GM23338 (cell line): ENCODE measurements at regions not wholly inside any gene's neighbourhood (a gene's known extent, or its start where the extent isn't known, plus 50 kb on each side); places are given as distances from the start of the nearest gene placed in this dataset.

Experiments
- ATAC-seq: fragments of 200-7000 bp; cut with Tn5 transposase; 3 replicates; pipeline ENCODE4 v1.9.1; 2020
- DNase-seq: peaks from one replicate; pipeline ENCODE4 v3.0.0-alpha.2; 2015; ENCODE audit warnings: low spot score
- H2AFZ ChIP-seq: fragments of 200-600 bp; sonication (generic); 2 replicates; pipeline ENCODE4 v1.8.0; 2016; ENCODE audit warnings: antibody characterized with exemption, mild to moderate bottlenecking, moderate library complexity
- H3F3A ChIP-seq: fragments of 200-600 bp; sonication (generic); replicated peaks from 2 replicates; pipeline ENCODE4 v1.8.0; 2017; ENCODE audit warnings: antibody characterized with exemption, mixed run types, low read depth
- H3K27ac ChIP-seq: fragments of 200-600 bp; sonication (generic); 2 replicates; pipeline ENCODE4 v1.6.1; 2016; ENCODE audit warnings: low read depth
- H3K27me3 ChIP-seq: fragments of 200-600 bp; sonication (generic); 2 replicates; pipeline ENCODE4 v1.8.0; 2016; ENCODE audit warnings: mild to moderate bottlenecking, mixed run types, moderate library complexity; ENCODE audit not compliant: insufficient read depth
- H3K36me3 ChIP-seq: fragments of 200-600 bp; sonication (generic); 2 replicates; pipeline ENCODE4 v1.8.0; 2016; ENCODE audit warnings: mild to moderate bottlenecking; ENCODE audit not compliant: insufficient read depth
- H3K4me1 ChIP-seq: fragments of 200-600 bp; sonication (generic); 2 replicates; pipeline ENCODE4 v1.8.0; 2016; ENCODE audit warnings: mild to moderate bottlenecking, moderate library complexity; ENCODE audit not compliant: insufficient read depth
- H3K4me2 ChIP-seq: fragments of 200-600 bp; sonication (generic); 2 replicates; pipeline ENCODE4 v1.7.1; 2017; ENCODE audit warnings: mixed run types
- H3K4me3 ChIP-seq: fragments of 200-600 bp; sonication (generic); 2 replicates; pipeline ENCODE4 v1.6.1; 2016; ENCODE audit warnings: mixed run types
- H3K79me2 ChIP-seq: fragments of 200-600 bp; sonication (generic); replicated peaks from 2 replicates; pipeline ENCODE4 v1.8.0; 2017; ENCODE audit warnings: mild to moderate bottlenecking; ENCODE audit not compliant: insufficient read depth
- H3K9me2 ChIP-seq: fragments of 200-600 bp; sonication (generic); 2 replicates; pipeline ENCODE4 v1.8.0; 2017; ENCODE audit not compliant: insufficient read depth
- H4K20me1 ChIP-seq: fragments of 200-600 bp; sonication (generic); replicated peaks from 2 replicates; pipeline ENCODE4 v1.8.0; 2017; ENCODE audit warnings: mild to moderate bottlenecking; ENCODE audit not compliant: insufficient read depth
- H3K27ac Mint-ChIP-seq: 2 replicates; pipeline ENCODE4 v1.8.0; 2020; ENCODE audit warnings: inconsistent platforms, mild to moderate bottlenecking, moderate library complexity, mixed read lengths
- H3K27me3 Mint-ChIP-seq: 3 replicates; pipeline ENCODE4 v1.8.0; 2022; ENCODE audit warnings: low read depth, mild to moderate bottlenecking, moderate library complexity, mixed read lengths, inconsistent platforms; ENCODE audit not compliant: insufficient read depth, poor library complexity
- H3K36me3 Mint-ChIP-seq: 3 replicates; pipeline ENCODE4 v1.8.0; 2021; ENCODE audit warnings: low read depth, mild to moderate bottlenecking, inconsistent platforms, moderate library complexity, mixed read lengths
- H3K4me1 Mint-ChIP-seq: 3 replicates; pipeline ENCODE4 v1.8.0; 2020; ENCODE audit warnings: mild to moderate bottlenecking, inconsistent platforms, mixed read lengths
- H3K4me3 Mint-ChIP-seq: 3 replicates; pipeline ENCODE4 v1.8.0; 2021; ENCODE audit warnings: moderate library complexity, mild to moderate bottlenecking, inconsistent platforms, mixed read lengths
- H3K9me3 Mint-ChIP-seq: 3 replicates; pipeline ENCODE4 v1.8.0; 2020; ENCODE audit warnings: moderate library complexity, mild to moderate bottlenecking, inconsistent platforms, mixed read lengths
- CREB1 ChIP-seq: fragments of 250-450 bp; sonication (Bioruptor Pico); IDR thresholded peaks from 2 replicates; pipeline ENCODE4 v1.5.0; 2020; ENCODE audit warnings: low read depth, mild to moderate bottlenecking, moderate library complexity
- CTCF ChIP-seq, 2 experiments: fragments of 200-600 bp in 1 of 2; sonication (generic) in 1 of 2; conservative IDR thresholded peaks; 2 replicates each; pipeline versions ENCODE4 v1.5.1 to v1.6.1; 2016 to 2017; ENCODE audit warnings: antibody characterized with exemption in 2 of 2, low read depth in 2 of 2, mild to moderate bottlenecking in 2 of 2, moderate library complexity in 1 of 2
- EZH2 ChIP-seq: fragments of 200-600 bp; sonication (generic); IDR thresholded peaks from one replicate; pipeline ENCODE4 v1.8.0; 2017; ENCODE audit warnings: antibody characterized with exemption, mild to moderate bottlenecking, low read depth; ENCODE audit not compliant: unreplicated experiment
- EZH2phosphoT487 ChIP-seq: fragments of 200-600 bp; sonication (generic); IDR thresholded peaks from one replicate; pipeline ENCODE4 v1.8.1; 2018; ENCODE audit warnings: antibody characterized with exemption; ENCODE audit not compliant: unreplicated experiment
- JUNB ChIP-seq: IDR thresholded peaks from one replicate; pipeline ENCODE4 v1.6.1; 2016; ENCODE audit warnings: antibody characterized with exemption; ENCODE audit not compliant: unreplicated experiment
- NANOG ChIP-seq: IDR thresholded peaks from 2 replicates; pipeline ENCODE4 v1.6.1; 2016; ENCODE audit warnings: antibody characterized with exemption, borderline replicate concordance
- POLR2AphosphoS5 ChIP-seq: IDR thresholded peaks from 2 replicates; pipeline ENCODE4 v1.6.1; 2016; ENCODE audit warnings: antibody characterized with exemption, low read depth
- REST ChIP-seq: IDR thresholded peaks from one replicate; pipeline ENCODE4 v1.6.1; 2018; ENCODE audit warnings: antibody characterized with exemption; ENCODE audit not compliant: unreplicated experiment
- STAT1 ChIP-seq: IDR thresholded peaks from one replicate; pipeline ENCODE4 v1.6.1; 2016; ENCODE audit warnings: antibody characterized with exemption; ENCODE audit not compliant: unreplicated experiment
- ZNF114 ChIP-seq: fragments of 250-450 bp; sonication (Bioruptor Pico); IDR thresholded peaks from 2 replicates; pipeline ENCODE4 v1.5.0; 2020; ENCODE audit warnings: mild to moderate bottlenecking, moderate library complexity
- TF ChIP-seq, protein P1 (sequence below): IDR thresholded peaks from 2 replicates; pipeline ENCODE4 v1.6.1; 2016; ENCODE audit warnings: antibody characterized with exemption

GRCh38 chr10:61031341-61031740, 87.4 kb upstream of the RHOBTB1 start:
- TF ChIP-seq, protein P1, sequence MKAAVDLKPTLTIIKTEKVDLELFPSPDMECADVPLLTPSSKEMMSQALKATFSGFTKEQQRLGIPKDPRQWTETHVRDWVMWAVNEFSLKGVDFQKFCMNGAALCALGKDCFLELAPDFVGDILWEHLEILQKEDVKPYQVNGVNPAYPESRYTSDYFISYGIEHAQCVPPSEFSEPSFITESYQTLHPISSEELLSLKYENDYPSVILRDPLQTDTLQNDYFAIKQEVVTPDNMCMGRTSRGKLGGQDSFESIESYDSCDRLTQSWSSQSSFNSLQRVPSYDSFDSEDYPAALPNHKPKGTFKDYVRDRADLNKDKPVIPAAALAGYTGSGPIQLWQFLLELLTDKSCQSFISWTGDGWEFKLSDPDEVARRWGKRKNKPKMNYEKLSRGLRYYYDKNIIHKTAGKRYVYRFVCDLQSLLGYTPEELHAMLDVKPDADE: no peak
- TF ChIP-seq REST: no peak
- no peak for TF ChIP-seq EZH2
- TF ChIP-seq JUNB: no peak
- TF ChIP-seq NANOG: no peak
- ATAC-seq (no peak), DNase-seq (no peak)
- Mint-ChIP-seq H3K27ac (no peak overlapping the region), H3K27me3 (no peaks in the 10 kb centered on the region), H3K4me3 (no peak overlapping the region), H3K9me3 (no peaks in the 10 kb centered on the region; the same call in 2 of the 3 replicates), H3K36me3 (no peaks in the 10 kb centered on the region), H3K4me1 (peaks cover 14% of the 10 kb centered on the region)
- Histone ChIP-seq H3K4me3 (no peak overlapping the region), H3K27ac (no peak overlapping the region), H3K9me2 (peaks cover 5% of the 10 kb centered on the region; the same call in 1 of the 2 replicates), H3K4me1 (peaks cover 7% of the 10 kb centered on the region; the same call in 1 of the 2 replicates), H3K79me2 (no peaks in the 10 kb centered on the region), H3K27me3 (no peaks in the 10 kb centered on the region), H3F3A (no peaks in the 10 kb centered on the region), H2AFZ (no peak overlapping the region), H3K4me2 (no peak overlapping the region), H3K36me3 (no peaks in the 10 kb centered on the region), H4K20me1 (no peaks in the 10 kb centered on the region)

DNA sequence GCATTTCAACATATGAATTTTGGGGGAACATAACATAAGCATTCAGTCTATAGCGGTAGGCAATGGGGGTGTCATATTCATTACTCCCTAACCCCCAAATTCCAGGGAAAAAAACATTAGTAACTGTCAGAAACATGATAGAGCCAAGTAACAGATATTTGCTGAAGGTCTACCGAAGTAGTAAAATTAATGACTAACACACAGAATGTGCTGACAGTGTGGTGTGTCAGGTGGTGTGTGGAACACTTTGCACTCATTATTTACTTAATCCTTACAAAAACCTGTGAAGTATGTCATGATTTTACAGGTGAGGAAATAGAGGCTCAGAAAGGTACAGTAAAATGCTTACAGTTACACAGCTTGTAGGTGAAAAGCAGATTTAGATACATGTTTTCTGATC, 85.4 kb upstream of the RHOBTB1 start:
- Mint-ChIP-seq H3K4me1 (peaks cover 6% of the 10 kb centered on the region; the same call in 2 of the 3 replicates), H3K36me3 (no peaks in the 10 kb centered on the region), H3K4me3 (no peak overlapping the region), H3K27ac (no peak overlapping the region), H3K9me3 (no peaks in the 10 kb centered on the region), H3K27me3 (no peaks in the 10 kb centered on the region)
- Histone ChIP-seq H3K4me2 (no peak overlapping the region), H4K20me1 (no peaks in the 10 kb centered on the region), H3K27ac (no peak overlapping the region), H2AFZ (no peak overlapping the region; the same call in 1 of the 2 replicates), H3K4me3 (no peak overlapping the region), H3K36me3 (no peaks in the 10 kb centered on the region), H3F3A (no peaks in the 10 kb centered on the region), H3K9me2 (no peaks in the 10 kb centered on the region), H3K79me2 (no peaks in the 10 kb centered on the region), H3K4me1 (no peaks in the 10 kb centered on the region), H3K27me3 (no peaks in the 10 kb centered on the region)
- DNase-seq: no peak
- no peak for ATAC-seq
- TF ChIP-seq CREB1: no peak
- no peak for TF ChIP-seq ZNF114
- TF ChIP-seq STAT1: no peak
- TF ChIP-seq CTCF (conservative IDR thresholded peaks at IDR 0.05; ENCODE audit: low read depth in 2 of 2): no peak
- TF ChIP-seq POLR2AphosphoS5: no peak
- TF ChIP-seq REST: no peak
- TF ChIP-seq EZH2phosphoT487: no peak
- TF ChIP-seq, protein P1: no peak
- TF ChIP-seq NANOG: no peak
- TF ChIP-seq EZH2: no peak
